ENCODE measurements at regions not wholly inside any gene's neighbourhood (a gene's known extent, or its start where the extent isn't known, plus 50 kb on each side); places are given as distances from the start of the nearest gene placed in this dataset.

GRCh38 chr16:66287416-66287815 is 79.1 kb upstream of the CDH5 start:
- Histone ChIP-seq H3K36me3 (ENCODE audit: control insufficient read depth, low read length) (no peaks in the 10 kb centered on the region), H3K4me3 (ENCODE audit: low read length) (no peak overlapping the region), H3K9me2 (replicated peaks; ENCODE audit: control insufficient read depth, low read length) (no peaks in the 10 kb centered on the region), H3K27me3 (ENCODE audit: control insufficient read depth, low read length) (no peaks in the 10 kb centered on the region), H3K4me2 (ENCODE audit: low read length) (no peak overlapping the region), H3K27ac (ENCODE audit: low read depth, low read length) (no peak overlapping the region), H3K4me1 (ENCODE audit: control insufficient read depth, low read length) (no peaks in the 10 kb centered on the region), H3K79me2 (ENCODE audit: control insufficient read depth, low read length) (no peaks in the 10 kb centered on the region), H4K20me1 (ENCODE audit: control insufficient read depth, insufficient read depth, low read depth, low read length) (no peaks in the 10 kb centered on the region), H3F3A (ENCODE audit: control insufficient read depth, insufficient read depth) (no peaks in the 10 kb centered on the region), H3K9me3 (ENCODE audit: control insufficient read depth, insufficient read depth, low read length) (no peaks in the 10 kb centered on the region)
- no peak for TF ChIP-seq EZH2phosphoT487 (IDR thresholded peaks at IDR 0.05; ENCODE audit: borderline replicate concordance, low read length)
- TF ChIP-seq CTCF (IDR thresholded peaks at IDR 0.05; ENCODE audit: low read depth, low read length, poor library complexity, severe bottlenecking): no peak

GRCh38 chr16:66286527-66286926 is 80.0 kb upstream of the CDH5 start:
- no peaks in the 10 kb centered on the region for H4K20me1 ChIP-seq (ENCODE audit: control insufficient read depth, insufficient read depth, low read depth, low read length)
- H3K4me2 ChIP-seq (ENCODE audit: low read length): no peak overlapping the region
- no peaks in the 10 kb centered on the region for H3K9me3 ChIP-seq (ENCODE audit: control insufficient read depth, insufficient read depth, low read length)
- H3K36me3 ChIP-seq (ENCODE audit: control insufficient read depth, low read length): no peaks in the 10 kb centered on the region
- no peaks in the 10 kb centered on the region for H3K79me2 ChIP-seq (ENCODE audit: control insufficient read depth, low read length)
- H3K9me2 ChIP-seq (replicated peaks; ENCODE audit: control insufficient read depth, low read length): no peaks in the 10 kb centered on the region
- no peaks in the 10 kb centered on the region for H3F3A ChIP-seq (ENCODE audit: control insufficient read depth, insufficient read depth)
- no peak for TF ChIP-seq CTCF (IDR thresholded peaks at IDR 0.05; ENCODE audit: low read depth, low read length, poor library complexity, severe bottlenecking)
- TF ChIP-seq EZH2phosphoT487 (IDR thresholded peaks at IDR 0.05; ENCODE audit: borderline replicate concordance, low read length): no peak
- no peaks in the 10 kb centered on the region for H3K4me1 ChIP-seq (ENCODE audit: control insufficient read depth, low read length)
- H3K4me3 ChIP-seq (ENCODE audit: low read length): no peak overlapping the region
- no peaks in the 10 kb centered on the region for H3K27me3 ChIP-seq (ENCODE audit: control insufficient read depth, low read length)
- no peak overlapping the region for H3K27ac ChIP-seq (ENCODE audit: low read depth, low read length)

GRCh38 chr16:66278604-66279262 is 87.8 kb upstream of the CDH5 start:
- no peak overlapping the region for H3K4me2 ChIP-seq (ENCODE audit: low read length)
- no peaks in the 10 kb centered on the region for H3K4me1 ChIP-seq (ENCODE audit: control insufficient read depth, low read length)
- no peak overlapping the region for H3K27ac ChIP-seq (ENCODE audit: low read depth, low read length)
- no peaks in the 10 kb centered on the region for H3K27me3 ChIP-seq (ENCODE audit: control insufficient read depth, low read length)
- TF ChIP-seq EZH2phosphoT487 (IDR thresholded peaks at IDR 0.05; ENCODE audit: borderline replicate concordance, low read length) (no peak), CTCF (IDR thresholded peaks at IDR 0.05; ENCODE audit: low read depth, low read length, poor library complexity, severe bottlenecking) (no peak)
- H3K79me2 ChIP-seq (ENCODE audit: control insufficient read depth, low read length): no peaks in the 10 kb centered on the region
- H3K9me3 ChIP-seq (ENCODE audit: control insufficient read depth, insufficient read depth, low read length): no peaks in the 10 kb centered on the region
- H3K9me2 ChIP-seq (replicated peaks; ENCODE audit: control insufficient read depth, low read length): no peaks in the 10 kb centered on the region
- H4K20me1 ChIP-seq (ENCODE audit: control insufficient read depth, insufficient read depth, low read depth, low read length): no peaks in the 10 kb centered on the region
- no peak overlapping the region for H3K4me3 ChIP-seq (ENCODE audit: low read length)
- no peaks in the 10 kb centered on the region for H3K36me3 ChIP-seq (ENCODE audit: control insufficient read depth, low read length)
- no peaks in the 10 kb centered on the region for H3F3A ChIP-seq (ENCODE audit: control insufficient read depth, insufficient read depth)

Measured in DOHH2 (cell line).